GM18517 (cell line): ENCODE measurements at regions not wholly inside any gene's neighbourhood (a gene's known extent, or its start where the extent isn't known, plus 50 kb on each side); places are given as distances from the start of the nearest gene placed in this dataset.
A peak's percentile ranks its signal among the peaks of the same experiment; 100 is the strongest.
"Not testable (repeated sequence)": the region's sequence is repeated elsewhere in the genome, so short reads cannot be mapped to it uniquely, and the experiment has no call there.

Source experiments
- ATAC-seq: cut with Tn5 transposase; IDR thresholded peaks from one replicate; pipeline ENCODE4 v1.9.1; 2021; ENCODE audit warnings: mild to moderate bottlenecking, moderate library complexity; ENCODE audit not compliant: unreplicated experiment

- no peak for ATAC-seq
Observed at GRCh38 chrX:124426288-124427169, 80.2 kb downstream of the SH2D1A start.

- no peak for ATAC-seq
Observed at GRCh38 chrX:124433186-124433585, 86.8 kb downstream of the SH2D1A start.

GRCh38 chrX:124435616-124436015 lies 89.3 kb downstream of the SH2D1A start:
- ATAC-seq, result no peak

- no peak for ATAC-seq
Observed at GRCh38 chrX:124440695-124441094, 94.3 kb downstream of the SH2D1A start.

- no peak for ATAC-seq
Observed at GRCh38 chrX:124441971-124442590, 95.7 kb downstream of the SH2D1A start.

- ATAC-seq, result no peak
Observed at GRCh38 chrX:124455966-124456365, 109.6 kb downstream of the SH2D1A start.

- ATAC-seq, result not testable (repeated sequence)
Observed at GRCh38 chrX:124459851-124460250, 113.5 kb downstream of the SH2D1A start.

- ATAC-seq, result no peak
Observed at GRCh38 chrX:124462931-124463330, 116.6 kb downstream of the SH2D1A start.

GRCh38 chrX:124467202-124467601 lies 120.8 kb downstream of the SH2D1A start:
- ATAC-seq, result no peak

GRCh38 chrX:124475358-124475757 lies 129.0 kb downstream of the SH2D1A start:
- no peak for ATAC-seq

GRCh38 chrX:124476562-124476961 lies 130.2 kb downstream of the SH2D1A start:
- ATAC-seq, result no peak

GRCh38 chrX:124478046-124478445 lies 131.7 kb downstream of the SH2D1A start:
- ATAC-seq, result no peak

GRCh38 chrX:124488412-124489161 lies 142.2 kb downstream of the SH2D1A start:
- ATAC-seq, result peak; percentile 70

GRCh38 chrX:124493984-124494383 lies 147.6 kb downstream of the SH2D1A start:
- no peak for ATAC-seq

- ATAC-seq, result no peak
Observed at GRCh38 chrX:124497386-124497785, 151.0 kb downstream of the SH2D1A start.

- no peak for ATAC-seq
Observed at GRCh38 chrX:124501586-124501985, 155.2 kb downstream of the SH2D1A start.

- no peak for ATAC-seq
Observed at GRCh38 chrX:124502166-124502565, 155.8 kb downstream of the SH2D1A start.

- ATAC-seq, result no peak
Observed at GRCh38 chrX:124502599-124502998, 156.2 kb downstream of the SH2D1A start.

- peak; percentile 70 for ATAC-seq
Observed at GRCh38 chrX:124504111-124504983, 158.0 kb downstream of the SH2D1A start.

- no peak for ATAC-seq
Observed at GRCh38 chrX:124506066-124506465, 159.7 kb downstream of the SH2D1A start.

GRCh38 chrX:124507246-124507645 lies 160.9 kb downstream of the SH2D1A start:
- ATAC-seq, result no peak
